B cell (primary cell): ENCODE measurements at regions not wholly inside any gene's neighbourhood (a gene's known extent, or its start where the extent isn't known, plus 50 kb on each side); places are given as distances from the start of the nearest gene placed in this dataset.

Experiments
- ATAC-seq: fragments of 200-7000 bp; cut with Tn5 transposase; one replicate; pipeline ENCODE4 v1.10.0; 2021; ENCODE audit warnings: low read depth, mild to moderate bottlenecking, moderate number of reproducible peaks, moderate library complexity
- CTCF ChIA-PET: fragments of 350-600 bp; sonication (Branson Sonifier 250); formaldehyde crosslinking; loops from one replicate; lab custom pipeline; 2021; ENCODE audit warnings: antibody characterized with exemption, inconsistent platforms; lab: Charles Lee
- POLR2A ChIA-PET: fragments of 350-600 bp; sonication (Branson Sonifier 250); formaldehyde crosslinking; loops from one replicate; lab custom pipeline; 2021; ENCODE audit warnings: antibody characterized with exemption; lab: Charles Lee
- DNase-seq: peaks from one replicate; pipeline ENCODE4 v3.0.0; 2013
- H2AFZ ChIP-seq: 2 replicates; pipeline ENCODE4 v1.6.1; 2012; ENCODE audit warnings: mild to moderate bottlenecking, low read depth, low read length; ENCODE audit not compliant: insufficient read depth, poor library complexity, severe bottlenecking
- H3K27ac ChIP-seq, 2 donors: 1 replicate in 1 of 2; 2 replicates in 1 of 2; pipeline ENCODE4 v1.5.1; 2012 to 2013; ENCODE audit warnings: low read length in 2 of 2, mild to moderate bottlenecking in 2 of 2, moderate library complexity in 1 of 2
- H3K27me3 ChIP-seq, 4 experiments: fragments of 200-600 bp in 1 of 4; sonication (generic) in 1 of 4; replicated peaks in 1 of 4; 1 replicate in 2 of 4; 2 replicates in 2 of 4; pipeline versions ENCODE4 v1.6.1 to v1.7.0; 2013 to 2016; ENCODE audit warnings: low read length in 3 of 4, mild to moderate bottlenecking in 2 of 4, mixed read lengths in 1 of 4, moderate library complexity in 1 of 4; ENCODE audit not compliant: insufficient read depth in 4 of 4, control insufficient read depth in 3 of 4; ENCODE audit errors: control extremely low read depth in 1 of 4
- H3K36me3 ChIP-seq, 2 experiments: replicated peaks in 1 of 2; 1 replicate in 1 of 2; 2 replicates in 1 of 2; pipeline versions ENCODE4 v1.6.1 to v1.7.1; 2013; ENCODE audit warnings: low read length in 1 of 2; ENCODE audit not compliant: insufficient read depth in 2 of 2, control insufficient read depth in 1 of 2; ENCODE audit errors: control extremely low read depth in 1 of 2, extremely low read depth in 1 of 2
- H3K4me1 ChIP-seq, 2 donors: fragments of 200-600 bp in 1 of 2; sonication (generic) in 1 of 2; 1 replicate in 1 of 2; 2 replicates in 1 of 2; pipeline versions ENCODE4 v1.5.1 to v1.6.1; 2013 to 2017; ENCODE audit warnings: low read length in 2 of 2; ENCODE audit not compliant: control insufficient read depth in 2 of 2, insufficient read depth in 2 of 2
- H3K4me2 ChIP-seq: replicated peaks from 2 replicates; pipeline ENCODE3; 2012; ENCODE audit warnings: mild to moderate bottlenecking, low read depth, low read length; ENCODE audit not compliant: poor library complexity, severe bottlenecking
- H3K4me3 ChIP-seq, 5 experiments: fragments of 200-600 bp in 1 of 5; sonication (generic) in 1 of 5; 1 replicate in 3 of 5; 2 replicates in 2 of 5; pipeline versions ENCODE4 v1.5.1 to v1.7.0; 2011 to 2016; ENCODE audit warnings: low read length in 4 of 5, mild to moderate bottlenecking in 4 of 5, low read depth in 2 of 5, control low read depth in 1 of 5, moderate library complexity in 1 of 5; ENCODE audit not compliant: insufficient read depth in 1 of 5; ENCODE audit errors: control extremely low read depth in 1 of 5, extremely low read depth in 1 of 5
- H3K79me2 ChIP-seq: fragments of 200-600 bp; sonication (generic); one replicate; pipeline ENCODE4 v1.6.0; 2016; ENCODE audit warnings: low read length; ENCODE audit not compliant: control insufficient read depth, insufficient read depth
- H3K9ac ChIP-seq: fragments of 200-600 bp; sonication (generic); 2 replicates; pipeline ENCODE4 v1.6.1; 2017; ENCODE audit warnings: mild to moderate bottlenecking, low read length, moderate library complexity
- H3K9me3 ChIP-seq, 3 donors: one replicate each; pipeline versions ENCODE4 v1.6.1 to v1.7.1; 2013; ENCODE audit warnings: low read length in 2 of 3; ENCODE audit not compliant: control insufficient read depth in 2 of 3, insufficient read depth in 1 of 3; ENCODE audit errors: control extremely low read depth in 1 of 3
- H4K20me1 ChIP-seq: 2 replicates; pipeline ENCODE4 v1.6.0; 2012; ENCODE audit warnings: mild to moderate bottlenecking, low read length; ENCODE audit not compliant: insufficient read depth, control insufficient read depth, poor library complexity, severe bottlenecking
- H3K27ac Mint-ChIP-seq: one replicate; pipeline ENCODE4 v1.8.0; 2021; ENCODE audit warnings: mixed read lengths
- H3K27me3 Mint-ChIP-seq: one replicate; pipeline ENCODE4 v1.8.0; 2021; ENCODE audit warnings: mixed read lengths
- H3K4me1 Mint-ChIP-seq: one replicate; pipeline ENCODE4 v1.8.0; 2021; ENCODE audit warnings: mixed read lengths
- H3K4me3 Mint-ChIP-seq: one replicate; pipeline ENCODE4 v1.8.0; 2021; ENCODE audit warnings: mixed read lengths
- H3K9me3 Mint-ChIP-seq: one replicate; pipeline ENCODE4 v1.8.0; 2022; ENCODE audit warnings: mixed read lengths; ENCODE audit not compliant: insufficient read depth
- EZH2 ChIP-seq: IDR thresholded peaks from 2 replicates; pipeline ENCODE4 v1.6.1; 2012; ENCODE audit warnings: borderline replicate concordance, low read depth, mild to moderate bottlenecking, moderate library complexity, low read length; ENCODE audit not compliant: insufficient read depth, poor library complexity, severe bottlenecking
- WGBS: methylation state at CpG from one replicate; pipeline ENCODE4 v1.1.5; 2013; ENCODE audit warnings: missing lambda C conversion rate; ENCODE audit not compliant: insufficient coverage; 5-methylcytosine and 5-hydroxymethylcytosine counted together
- intact Hi-C: fragments of 100-400 bp; cut with micrococcal nuclease; formaldehyde crosslinking; loops from one replicate; pipeline ENCODE4 v1.10.0; 2022
- TF ChIP-seq, protein P1 (sequence below): fragments of 200-600 bp; IDR thresholded peaks from one replicate; pipeline ENCODE4 v1.8.0; 2022; ENCODE audit warnings: antibody characterized with exemption, mild to moderate bottlenecking

DNA sequence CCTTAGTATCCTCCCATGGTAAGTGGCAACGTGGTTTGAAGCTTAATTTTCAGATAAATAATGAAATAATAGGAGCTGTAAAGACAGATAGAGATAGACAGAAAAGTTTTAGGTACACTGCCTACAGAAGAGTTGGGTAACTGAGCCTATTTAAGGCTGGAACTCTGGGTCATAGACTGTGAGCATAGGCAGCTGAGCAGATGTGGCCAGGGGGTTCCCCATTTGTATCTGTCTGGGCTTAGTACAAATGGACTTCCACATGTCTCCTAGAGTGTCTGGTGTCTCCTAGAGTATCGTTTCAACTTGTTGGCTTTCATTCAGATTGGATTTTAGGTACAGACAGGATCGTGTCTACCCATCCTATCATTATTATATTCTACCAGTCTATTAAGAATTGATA is 649.8 kb downstream of the DHX35 start:
- no peak overlapping the region for H3K4me3 ChIP-seq
- H3K27me3 Mint-ChIP-seq = no peaks in the 10 kb centered on the region
- no peaks in the 10 kb centered on the region for H3K4me1 ChIP-seq
- intact Hi-C loops = no loop called here
- no peaks in the 10 kb centered on the region for H3K9me3 ChIP-seq
- CTCF ChIA-PET = no interaction called here
- H3K4me1 Mint-ChIP-seq = no peaks in the 10 kb centered on the region
- no peak overlapping the region for H2AFZ ChIP-seq
- H3K9ac ChIP-seq = no peak overlapping the region
- ATAC-seq (no peak), DNase-seq (no peak)
- no peak overlapping the region for H3K4me3 Mint-ChIP-seq
- no peak overlapping the region for H3K27ac Mint-ChIP-seq
- H3K4me2 ChIP-seq = no peak overlapping the region
- peaks cover 3% of the 10 kb centered on the region for H3K9me3 Mint-ChIP-seq
- no peak for TF ChIP-seq EZH2
- TF ChIP-seq, protein P1, sequence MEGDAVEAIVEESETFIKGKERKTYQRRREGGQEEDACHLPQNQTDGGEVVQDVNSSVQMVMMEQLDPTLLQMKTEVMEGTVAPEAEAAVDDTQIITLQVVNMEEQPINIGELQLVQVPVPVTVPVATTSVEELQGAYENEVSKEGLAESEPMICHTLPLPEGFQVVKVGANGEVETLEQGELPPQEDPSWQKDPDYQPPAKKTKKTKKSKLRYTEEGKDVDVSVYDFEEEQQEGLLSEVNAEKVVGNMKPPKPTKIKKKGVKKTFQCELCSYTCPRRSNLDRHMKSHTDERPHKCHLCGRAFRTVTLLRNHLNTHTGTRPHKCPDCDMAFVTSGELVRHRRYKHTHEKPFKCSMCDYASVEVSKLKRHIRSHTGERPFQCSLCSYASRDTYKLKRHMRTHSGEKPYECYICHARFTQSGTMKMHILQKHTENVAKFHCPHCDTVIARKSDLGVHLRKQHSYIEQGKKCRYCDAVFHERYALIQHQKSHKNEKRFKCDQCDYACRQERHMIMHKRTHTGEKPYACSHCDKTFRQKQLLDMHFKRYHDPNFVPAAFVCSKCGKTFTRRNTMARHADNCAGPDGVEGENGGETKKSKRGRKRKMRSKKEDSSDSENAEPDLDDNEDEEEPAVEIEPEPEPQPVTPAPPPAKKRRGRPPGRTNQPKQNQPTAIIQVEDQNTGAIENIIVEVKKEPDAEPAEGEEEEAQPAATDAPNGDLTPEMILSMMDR = no peak
- H3K27ac ChIP-seq = no peak overlapping the region
- H3K36me3 ChIP-seq = no peaks in the 10 kb centered on the region
- H3K79me2 ChIP-seq = no peaks in the 10 kb centered on the region
- 20% methylated on average over 1 of the region's 3 CpGs for WGBS
- H3K27me3 ChIP-seq = no peaks in the 10 kb centered on the region
- no peaks in the 10 kb centered on the region for H4K20me1 ChIP-seq
- POLR2A ChIA-PET = no interaction called here

DNA sequence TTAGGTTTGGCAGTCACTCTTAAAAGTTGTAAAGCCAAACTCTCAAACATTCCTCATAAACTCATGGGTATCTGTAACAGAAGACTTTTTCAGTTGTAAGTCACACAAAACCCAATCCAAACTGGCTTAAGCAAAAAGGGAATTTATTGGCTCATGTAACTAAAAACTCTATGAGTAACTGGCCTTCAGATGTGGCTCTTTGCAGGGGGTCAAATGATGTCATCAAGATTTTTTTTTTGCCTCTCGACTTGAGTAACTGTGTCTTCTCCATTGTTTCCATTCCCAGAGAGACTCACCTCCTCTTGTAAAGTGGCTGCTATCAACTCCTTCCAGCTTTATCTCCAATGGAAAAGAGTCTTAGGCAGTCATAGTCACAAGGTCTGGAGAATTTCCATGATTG is 645.0 kb downstream of the DHX35 start:
- ChIA-PET CTCF (no interaction called here), POLR2A (no interaction called here)
- WGBS = no CpG with 5 or more reads among the region's 1 CpG
- Mint-ChIP-seq H3K27me3 (peaks cover 9% of the 10 kb centered on the region), H3K4me1 (no peaks in the 10 kb centered on the region), H3K4me3 (no peak overlapping the region), H3K27ac (no peak overlapping the region), H3K9me3 (peaks cover 3% of the 10 kb centered on the region)
- H2AFZ ChIP-seq = no peak overlapping the region
- H3K9ac ChIP-seq = no peak overlapping the region
- H3K4me3 ChIP-seq = no peak overlapping the region
- ATAC-seq = no peak
- H3K4me2 ChIP-seq = no peak overlapping the region
- H3K9me3 ChIP-seq = no peaks in the 10 kb centered on the region
- no peaks in the 10 kb centered on the region for H3K36me3 ChIP-seq
- no peak for DNase-seq
- no peak overlapping the region for H3K27ac ChIP-seq
- intact Hi-C loops = no loop called here
- H4K20me1 ChIP-seq = no peaks in the 10 kb centered on the region
- no peaks in the 10 kb centered on the region for H3K27me3 ChIP-seq
- no peaks in the 10 kb centered on the region for H3K4me1 ChIP-seq
- no peaks in the 10 kb centered on the region for H3K79me2 ChIP-seq
- TF ChIP-seq, protein P1 = no peak
- no peak for TF ChIP-seq EZH2
